Endodermal cell (in vitro differentiated cells): ENCODE measurements at regions not wholly inside any gene's neighbourhood (a gene's known extent, or its start where the extent isn't known, plus 50 kb on each side); places are given as distances from the start of the nearest gene placed in this dataset.

Source experiments
- DNase-seq: peaks from one replicate; pipeline ENCODE4 v3.0.0-alpha.2; 2017
- H3K27ac ChIP-seq: 2 replicates; pipeline ENCODE4 v1.5.1; 2013; ENCODE audit warnings: mild to moderate bottlenecking, low read depth, low read length, moderate library complexity
- H3K27me3 ChIP-seq: 2 replicates; pipeline ENCODE4 v1.6.1; 2013; ENCODE audit warnings: mild to moderate bottlenecking, low read length, moderate library complexity; ENCODE audit not compliant: insufficient read depth, control insufficient read depth, poor library complexity, severe bottlenecking
- H3K36me3 ChIP-seq: 2 replicates; pipeline ENCODE4 v1.7.0; 2013; ENCODE audit warnings: mild to moderate bottlenecking, low read length, moderate library complexity; ENCODE audit not compliant: control insufficient read depth, insufficient read depth
- H3K4me1 ChIP-seq: one replicate; pipeline ENCODE4 v1.7.0; 2013; ENCODE audit warnings: low read length; ENCODE audit not compliant: control insufficient read depth, insufficient read depth
- H3K4me3 ChIP-seq: 2 replicates; pipeline ENCODE4 v1.5.1; 2013; ENCODE audit warnings: mild to moderate bottlenecking, low read length, moderate library complexity
- H3K9ac ChIP-seq: 2 replicates; pipeline ENCODE4 v1.6.1; 2013; ENCODE audit warnings: mild to moderate bottlenecking, low read length, moderate library complexity; ENCODE audit not compliant: poor library complexity, severe bottlenecking; ENCODE audit errors: extremely low read depth
- H3K9me3 ChIP-seq: 2 replicates; pipeline ENCODE4 v1.6.1; 2013; ENCODE audit warnings: mild to moderate bottlenecking, low read length, moderate library complexity; ENCODE audit not compliant: control insufficient read depth
- H3K27ac Mint-ChIP-seq: 2 replicates; pipeline ENCODE4 v1.8.0; 2020; ENCODE audit warnings: mixed read lengths
- H3K27me3 Mint-ChIP-seq: 2 replicates; pipeline ENCODE4 v1.8.0; 2021; ENCODE audit warnings: mild to moderate bottlenecking, mixed read lengths; ENCODE audit not compliant: insufficient read depth
- H3K36me3 Mint-ChIP-seq: 2 replicates; pipeline ENCODE4 v1.8.0; 2020; ENCODE audit warnings: low read depth, mixed read lengths
- H3K4me1 Mint-ChIP-seq: 2 replicates; pipeline ENCODE4 v1.8.0; 2020; ENCODE audit warnings: mixed read lengths
- H3K4me3 Mint-ChIP-seq: 2 replicates; pipeline ENCODE4 v1.8.0; 2020; ENCODE audit warnings: mild to moderate bottlenecking, moderate library complexity, mixed read lengths
- H3K9me3 Mint-ChIP-seq: 2 replicates; pipeline ENCODE4 v1.8.0; 2020; ENCODE audit warnings: mild to moderate bottlenecking, mixed read lengths
- WGBS, 2 experiments: methylation state at CpG; one replicate each; pipeline versions ENCODE4 v1.1.5 to v1.1.7; 2013; ENCODE audit warnings: missing lambda C conversion rate in 2 of 2, mixed read lengths in 1 of 2; ENCODE audit not compliant: insufficient coverage in 1 of 2, insufficient read length in 1 of 2; 5-methylcytosine and 5-hydroxymethylcytosine counted together
- TF ChIP-seq, protein P1 (sequence below): fragments of 200-600 bp; sonication (generic); conservative IDR thresholded peaks from 2 replicates; pipeline ENCODE4 v1.5.0; 2021; ENCODE audit warnings: antibody characterized with exemption, mild to moderate bottlenecking

DNA sequence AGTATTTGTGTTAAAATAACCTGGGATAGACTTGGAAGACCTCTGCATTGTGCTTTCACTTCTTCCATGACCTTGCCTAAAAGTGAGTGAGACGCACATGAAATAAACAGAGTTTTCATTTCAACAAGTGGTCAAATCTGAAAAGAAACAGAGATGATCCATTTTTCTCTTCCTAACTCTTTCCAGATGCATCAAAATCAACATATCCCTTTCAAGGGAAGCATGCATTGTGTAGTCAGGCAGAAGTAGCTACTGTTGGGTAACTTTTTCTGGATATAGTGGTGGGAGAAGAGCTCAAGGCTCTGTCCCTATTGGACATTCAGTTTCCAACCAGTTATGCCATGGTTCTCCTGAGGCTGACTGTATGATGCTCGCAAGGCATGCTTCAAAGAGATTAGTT is 233.0 kb upstream of the JAG1 start:
- WGBS, 2 experiments: 90 to 96% methylated on average over 1 to 2 of the region's 2 CpGs
- Histone ChIP-seq H3K9ac (no peak overlapping the region), H3K4me3 (no peak overlapping the region), H3K4me1 (no peaks in the 10 kb centered on the region), H3K27me3 (no peaks in the 10 kb centered on the region), H3K36me3 (no peaks in the 10 kb centered on the region), H3K9me3 (no peaks in the 10 kb centered on the region), H3K27ac (no peak overlapping the region)
- H3K36me3 Mint-ChIP-seq: no peaks in the 10 kb centered on the region
- no peak overlapping the region for H3K27ac Mint-ChIP-seq
- peaks cover 4% of the 10 kb centered on the region for H3K4me1 Mint-ChIP-seq
- H3K4me3 Mint-ChIP-seq: no peak overlapping the region
- TF ChIP-seq, protein P1, sequence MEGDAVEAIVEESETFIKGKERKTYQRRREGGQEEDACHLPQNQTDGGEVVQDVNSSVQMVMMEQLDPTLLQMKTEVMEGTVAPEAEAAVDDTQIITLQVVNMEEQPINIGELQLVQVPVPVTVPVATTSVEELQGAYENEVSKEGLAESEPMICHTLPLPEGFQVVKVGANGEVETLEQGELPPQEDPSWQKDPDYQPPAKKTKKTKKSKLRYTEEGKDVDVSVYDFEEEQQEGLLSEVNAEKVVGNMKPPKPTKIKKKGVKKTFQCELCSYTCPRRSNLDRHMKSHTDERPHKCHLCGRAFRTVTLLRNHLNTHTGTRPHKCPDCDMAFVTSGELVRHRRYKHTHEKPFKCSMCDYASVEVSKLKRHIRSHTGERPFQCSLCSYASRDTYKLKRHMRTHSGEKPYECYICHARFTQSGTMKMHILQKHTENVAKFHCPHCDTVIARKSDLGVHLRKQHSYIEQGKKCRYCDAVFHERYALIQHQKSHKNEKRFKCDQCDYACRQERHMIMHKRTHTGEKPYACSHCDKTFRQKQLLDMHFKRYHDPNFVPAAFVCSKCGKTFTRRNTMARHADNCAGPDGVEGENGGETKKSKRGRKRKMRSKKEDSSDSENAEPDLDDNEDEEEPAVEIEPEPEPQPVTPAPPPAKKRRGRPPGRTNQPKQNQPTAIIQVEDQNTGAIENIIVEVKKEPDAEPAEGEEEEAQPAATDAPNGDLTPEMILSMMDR: no peak
- no peaks in the 10 kb centered on the region for H3K27me3 Mint-ChIP-seq
- no peak for DNase-seq
- H3K9me3 Mint-ChIP-seq: no peaks in the 10 kb centered on the region

DNA sequence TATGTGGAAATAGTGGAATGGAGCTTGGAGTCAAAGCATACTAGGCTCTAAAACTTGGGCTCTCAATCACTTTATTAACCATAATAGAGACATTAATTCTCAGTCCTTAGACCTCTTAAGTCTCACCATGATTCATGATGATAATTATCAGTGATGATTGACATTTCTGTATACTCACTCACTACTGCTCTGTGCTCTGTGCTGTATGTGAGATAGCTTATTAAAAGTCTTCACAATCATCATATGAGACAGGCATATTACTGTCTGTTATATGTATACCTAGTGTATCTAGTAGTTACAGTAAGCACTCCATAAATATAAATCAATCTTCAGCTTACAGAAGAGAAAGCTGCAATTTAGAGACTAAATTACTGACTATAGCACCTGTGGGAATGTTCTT is 236.0 kb upstream of the JAG1 start:
- Mint-ChIP-seq H3K36me3 (no peaks in the 10 kb centered on the region), H3K9me3 (no peaks in the 10 kb centered on the region), H3K4me1 (peaks cover 4% of the 10 kb centered on the region), H3K4me3 (no peak overlapping the region), H3K27ac (no peak overlapping the region), H3K27me3 (no peaks in the 10 kb centered on the region)
- Histone ChIP-seq H3K4me3 (no peak overlapping the region), H3K9me3 (no peaks in the 10 kb centered on the region), H3K27ac (no peak overlapping the region), H3K4me1 (no peaks in the 10 kb centered on the region), H3K9ac (no peak overlapping the region), H3K27me3 (no peaks in the 10 kb centered on the region), H3K36me3 (no peaks in the 10 kb centered on the region)
- no peak for DNase-seq
- TF ChIP-seq, protein P1: no peak

GRCh38 chr20:10910535-10911178 is 236.9 kb upstream of the JAG1 start:
- WGBS, 2 experiments: 83 to 89% methylated on average over 7 to 11 of the region's 12 CpGs
- Histone ChIP-seq H3K27me3 (no peaks in the 10 kb centered on the region), H3K36me3 (no peaks in the 10 kb centered on the region), H3K27ac (no peak overlapping the region), H3K9me3 (no peaks in the 10 kb centered on the region), H3K4me3 (no peak overlapping the region), H3K4me1 (no peaks in the 10 kb centered on the region), H3K9ac (no peak overlapping the region)
- peaks cover 4% of the 10 kb centered on the region for H3K4me1 Mint-ChIP-seq
- no peak for DNase-seq
- H3K27ac Mint-ChIP-seq: no peak overlapping the region
- TF ChIP-seq, protein P1: peak; percentile 20
- no peak overlapping the region for H3K4me3 Mint-ChIP-seq
- no peaks in the 10 kb centered on the region for H3K9me3 Mint-ChIP-seq
- no peaks in the 10 kb centered on the region for H3K36me3 Mint-ChIP-seq
- H3K27me3 Mint-ChIP-seq: no peaks in the 10 kb centered on the region
